GM12892 (cell line): ENCODE measurements at regions not wholly inside any gene's neighbourhood (a gene's known extent, or its start where the extent isn't known, plus 50 kb on each side); places are given as distances from the start of the nearest gene placed in this dataset.

ENCODE experiments used
- POLR2A ChIP-seq: IDR thresholded peaks from 2 replicates; pipeline ENCODE4 v1.6.1; 2011; ENCODE audit warnings: low read depth, low read length, control low read depth
- POLR2AphosphoS5 ChIP-seq: IDR thresholded peaks from 2 replicates; pipeline ENCODE4 v1.6.1; 2011; ENCODE audit warnings: low read depth, low read length, control low read depth
- TAF1 ChIP-seq: IDR thresholded peaks from 2 replicates; pipeline ENCODE4 v1.6.1; 2011; ENCODE audit warnings: low read depth, mild to moderate bottlenecking, control low read depth, low read length, borderline replicate concordance

- TF ChIP-seq TAF1 (no peak), POLR2AphosphoS5 (no peak), POLR2A (no peak)
Measured at GRCh38 chr10:57786850-57787750, 480.6 kb downstream of the IPMK start.
